ENCODE measurements at regions not wholly inside any gene's neighbourhood (a gene's known extent, or its start where the extent isn't known, plus 50 kb on each side); places are given as distances from the start of the nearest gene placed in this dataset.

- peaks cover 4% of the 10 kb centered on the region for H3K4me1 ChIP-seq (ENCODE audit: insufficient read depth, low read length)
- H3K36me3 ChIP-seq (ENCODE audit: insufficient read depth, low read length) = no peaks in the 10 kb centered on the region
- H2AFZ ChIP-seq (ENCODE audit: low read depth, low read length) = no peak overlapping the region
- H3K27me3 ChIP-seq (ENCODE audit: insufficient read depth, low read length) = no peaks in the 10 kb centered on the region
- H3K9me3 ChIP-seq (ENCODE audit: low read length) = no peaks in the 10 kb centered on the region
- H3K4me3 ChIP-seq (ENCODE audit: low read length) = no peak overlapping the region
Observed at GRCh38 chr2:16313235-16313975, 352.2 kb downstream of the CYRIA start.

DNA sequence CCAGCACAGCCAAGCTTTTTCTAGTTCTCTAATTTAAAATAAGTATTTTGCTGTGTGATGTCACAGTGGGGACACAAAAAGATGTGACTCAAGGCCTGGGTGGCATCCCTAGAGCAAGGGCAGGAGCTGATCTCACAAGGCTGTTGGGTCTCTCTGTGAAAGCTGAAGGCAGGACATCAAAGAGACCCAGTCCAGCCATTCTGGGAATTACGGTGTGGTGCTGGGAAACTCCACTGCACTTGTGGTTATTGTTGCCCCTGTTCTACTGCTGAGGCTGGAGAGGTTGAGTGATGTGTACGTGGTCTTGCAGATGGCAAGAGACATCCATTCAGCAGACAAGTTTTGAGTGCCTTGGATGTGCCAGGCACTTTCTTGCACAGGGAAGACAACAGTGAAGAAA lies 352.9 kb downstream of the CYRIA start:
- no peak overlapping the region for H2AFZ ChIP-seq (ENCODE audit: low read depth, low read length)
- no peaks in the 10 kb centered on the region for H3K9me3 ChIP-seq (ENCODE audit: low read length)
- no peaks in the 10 kb centered on the region for H3K36me3 ChIP-seq (ENCODE audit: insufficient read depth, low read length)
- H3K4me1 ChIP-seq (ENCODE audit: insufficient read depth, low read length) = no peaks in the 10 kb centered on the region
- no peaks in the 10 kb centered on the region for H3K27me3 ChIP-seq (ENCODE audit: insufficient read depth, low read length)
- H3K4me3 ChIP-seq (ENCODE audit: low read length) = no peak overlapping the region

DNA sequence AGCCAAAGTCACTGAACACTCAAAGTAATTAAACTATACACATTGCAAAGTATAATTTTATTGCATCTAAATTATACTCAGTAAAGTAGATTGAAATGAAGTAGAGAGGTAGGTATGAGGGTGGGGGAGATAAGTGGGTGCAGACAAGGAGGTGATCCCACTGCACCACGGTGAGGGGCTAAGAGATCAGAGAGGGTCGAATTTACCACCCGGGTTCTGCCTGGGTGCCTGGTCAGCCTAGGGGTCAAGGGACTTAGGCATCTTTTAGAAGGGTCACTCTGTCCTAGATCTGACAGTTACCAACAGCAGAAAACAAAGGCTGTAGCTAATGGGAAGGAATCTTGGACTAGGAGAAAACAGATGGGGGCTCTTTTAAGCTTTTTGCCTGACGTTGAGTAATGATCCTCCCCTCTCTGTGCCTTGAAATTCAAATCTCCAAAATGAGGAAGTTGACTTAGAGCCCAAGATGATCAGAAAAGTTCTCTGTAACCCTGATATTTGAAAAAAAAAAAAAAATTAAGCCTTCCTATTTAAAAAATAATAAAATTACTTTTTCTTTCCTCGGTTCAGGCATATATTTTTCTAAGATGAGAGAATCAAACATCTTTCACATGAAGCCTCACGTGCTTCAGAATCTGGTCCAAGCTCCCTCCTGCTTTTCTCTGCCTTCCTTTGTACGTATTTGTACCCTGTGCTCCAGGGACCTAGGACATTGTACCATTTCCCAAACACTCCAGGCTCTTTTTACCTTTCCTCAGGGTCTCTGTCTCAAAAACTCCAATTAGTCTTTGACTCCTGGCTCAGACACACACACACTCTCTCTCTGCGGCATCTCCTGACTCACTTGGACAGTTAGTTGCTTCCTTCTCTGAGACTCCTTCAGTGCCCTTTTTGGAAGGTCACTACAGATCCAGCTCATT lies 353.9 kb downstream of the CYRIA start:
- no peak overlapping the region for H2AFZ ChIP-seq (ENCODE audit: low read depth, low read length)
- no peak overlapping the region for H3K4me3 ChIP-seq (ENCODE audit: low read length)
- H3K36me3 ChIP-seq (ENCODE audit: insufficient read depth, low read length) = no peaks in the 10 kb centered on the region
- no peaks in the 10 kb centered on the region for H3K27me3 ChIP-seq (ENCODE audit: insufficient read depth, low read length)
- no peaks in the 10 kb centered on the region for H3K4me1 ChIP-seq (ENCODE audit: insufficient read depth, low read length)
- no peaks in the 10 kb centered on the region for H3K9me3 ChIP-seq (ENCODE audit: low read length)

DNA sequence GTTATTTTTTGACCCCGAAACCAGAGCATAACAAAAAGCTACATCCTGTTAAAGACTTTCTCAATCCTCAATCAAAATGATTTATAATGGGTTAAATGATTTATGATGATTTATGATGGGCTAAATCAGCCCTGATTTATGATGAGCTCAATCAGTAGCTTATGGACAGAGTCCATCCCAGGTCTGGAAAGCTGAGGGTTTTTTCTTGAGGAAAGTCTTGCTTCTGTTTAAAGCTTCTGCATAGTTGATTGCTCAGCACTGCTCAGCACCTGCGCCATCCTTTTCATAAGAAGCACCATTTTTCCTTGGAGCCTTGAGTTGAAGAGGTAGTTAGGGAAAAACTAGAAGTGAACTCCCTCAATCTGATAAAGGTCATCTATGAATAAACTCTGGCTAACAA lies 356.8 kb downstream of the CYRIA start:
- Histone ChIP-seq H3K27me3 (ENCODE audit: insufficient read depth, low read length) (no peaks in the 10 kb centered on the region), H3K36me3 (ENCODE audit: insufficient read depth, low read length) (no peaks in the 10 kb centered on the region), H3K9me3 (ENCODE audit: low read length) (no peaks in the 10 kb centered on the region), H2AFZ (ENCODE audit: low read depth, low read length) (no peak overlapping the region), H3K4me3 (ENCODE audit: low read length) (no peak overlapping the region), H3K4me1 (ENCODE audit: insufficient read depth, low read length) (peaks cover 4% of the 10 kb centered on the region)

DNA sequence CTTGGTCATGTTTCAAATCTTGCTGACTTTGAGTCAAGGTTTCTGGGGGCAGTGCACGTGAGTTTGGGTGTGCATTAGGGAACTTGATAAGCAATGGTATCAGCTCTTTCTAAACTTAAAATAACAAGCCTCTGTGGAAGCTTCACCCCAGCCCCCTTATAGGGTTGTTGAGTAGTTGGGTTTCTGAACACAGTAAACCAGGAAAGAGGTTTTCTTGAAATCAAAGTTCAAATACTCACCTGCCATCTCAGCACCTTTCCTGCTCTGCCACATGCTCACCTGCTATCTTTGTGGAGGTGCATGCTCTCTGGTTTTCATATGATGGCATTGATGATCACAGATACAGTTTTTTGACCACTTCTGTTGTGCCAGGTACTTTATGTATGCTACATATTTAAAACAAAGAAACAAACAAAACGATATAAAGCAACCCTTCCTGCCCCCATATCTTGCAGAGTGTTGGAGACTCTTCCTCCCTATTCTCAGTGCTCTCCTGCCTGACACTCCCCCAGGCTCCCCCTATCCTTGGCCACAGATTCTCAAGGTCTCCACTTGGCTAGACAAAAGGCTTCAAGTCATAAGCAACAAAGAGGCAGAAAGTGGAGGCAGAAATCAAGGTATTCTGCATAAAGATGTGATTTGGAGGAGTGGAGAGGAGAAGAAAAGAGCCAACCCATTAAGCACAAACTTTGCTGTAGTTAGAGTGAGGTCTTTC lies 360.6 kb downstream of the CYRIA start:
- Histone ChIP-seq H3K36me3 (ENCODE audit: insufficient read depth, low read length) (no peaks in the 10 kb centered on the region), H3K4me1 (ENCODE audit: insufficient read depth, low read length) (peaks cover 18% of the 10 kb centered on the region), H3K27me3 (ENCODE audit: insufficient read depth, low read length) (no peaks in the 10 kb centered on the region)

GRCh38 chr2:16303761-16304160 lies 361.9 kb downstream of the CYRIA start:
- Histone ChIP-seq H3K9me3 (ENCODE audit: low read length) (no peaks in the 10 kb centered on the region), H3K4me1 (ENCODE audit: insufficient read depth, low read length) (peaks cover 18% of the 10 kb centered on the region), H3K27me3 (ENCODE audit: insufficient read depth, low read length) (no peaks in the 10 kb centered on the region), H2AFZ (ENCODE audit: low read depth, low read length) (no peak overlapping the region), H3K4me3 (ENCODE audit: low read length) (no peak overlapping the region), H3K36me3 (ENCODE audit: insufficient read depth, low read length) (no peaks in the 10 kb centered on the region)

More for the DNA sequence above, 360.6 kb downstream of the CYRIA start:
- Histone ChIP-seq H2AFZ (ENCODE audit: low read depth, low read length) (no peak overlapping the region), H3K4me3 (ENCODE audit: low read length) (no peak overlapping the region), H3K9me3 (ENCODE audit: low read length) (no peaks in the 10 kb centered on the region)

GRCh38 chr2:16303273-16303577 lies 362.4 kb downstream of the CYRIA start:
- Histone ChIP-seq H3K4me1 (ENCODE audit: insufficient read depth, low read length) (peaks cover 18% of the 10 kb centered on the region), H3K9me3 (ENCODE audit: low read length) (no peaks in the 10 kb centered on the region), H2AFZ (ENCODE audit: low read depth, low read length) (no peak overlapping the region), H3K27me3 (ENCODE audit: insufficient read depth, low read length) (no peaks in the 10 kb centered on the region), H3K36me3 (ENCODE audit: insufficient read depth, low read length) (no peaks in the 10 kb centered on the region), H3K4me3 (ENCODE audit: low read length) (no peak overlapping the region)

DNA sequence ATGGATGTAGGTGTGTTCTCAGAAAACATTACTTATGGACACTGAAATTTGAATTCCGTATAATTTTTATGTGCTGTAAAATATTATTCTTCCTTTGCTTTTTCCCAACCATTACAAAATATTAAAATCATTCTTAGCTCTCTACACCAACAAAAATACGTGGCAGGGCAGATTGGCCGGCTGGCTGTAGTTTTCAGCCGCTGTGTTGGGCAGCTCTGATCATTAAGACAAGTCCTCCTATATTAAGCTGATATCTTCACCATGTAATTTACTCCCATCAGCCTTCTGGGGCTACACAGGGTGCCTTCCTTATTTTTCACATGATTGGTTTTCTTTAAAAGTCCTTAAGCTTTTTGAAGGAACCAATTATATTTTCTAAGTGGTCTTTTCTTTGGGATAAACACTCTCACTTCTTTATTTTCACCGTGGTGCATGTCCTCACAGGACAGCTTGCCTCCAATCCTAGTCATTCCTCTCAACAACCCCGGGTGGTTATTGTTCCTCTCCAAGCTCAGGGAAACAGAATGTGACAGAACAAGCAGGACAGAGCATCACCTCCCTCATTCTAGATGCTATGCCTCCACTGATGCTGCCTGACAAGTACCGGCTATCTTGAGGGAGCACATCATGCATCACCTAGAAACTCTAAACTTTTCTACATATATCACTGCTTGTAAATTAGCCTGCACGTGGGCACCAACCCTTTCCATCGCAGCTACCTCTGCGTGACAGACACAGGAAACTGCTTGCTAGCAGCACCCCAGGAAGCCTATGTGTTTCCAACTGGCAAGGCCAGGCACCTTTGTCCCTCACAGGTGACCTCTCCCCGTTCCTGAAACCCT lies 362.3 kb downstream of the MYCN start:
- Histone ChIP-seq H3K27me3 (ENCODE audit: insufficient read depth, low read length) (no peaks in the 10 kb centered on the region), H3K9me3 (ENCODE audit: low read length) (no peaks in the 10 kb centered on the region), H3K36me3 (ENCODE audit: insufficient read depth, low read length) (no peaks in the 10 kb centered on the region), H3K4me1 (ENCODE audit: insufficient read depth, low read length) (peaks cover 18% of the 10 kb centered on the region), H2AFZ (ENCODE audit: low read depth, low read length) (no peak overlapping the region), H3K4me3 (ENCODE audit: low read length) (no peak overlapping the region)

GRCh38 chr2:16301961-16302360 lies 361.6 kb downstream of the MYCN start:
- no peaks in the 10 kb centered on the region for H3K36me3 ChIP-seq (ENCODE audit: insufficient read depth, low read length)
- peaks cover 18% of the 10 kb centered on the region for H3K4me1 ChIP-seq (ENCODE audit: insufficient read depth, low read length)
- no peak overlapping the region for H3K4me3 ChIP-seq (ENCODE audit: low read length)
- H3K27me3 ChIP-seq (ENCODE audit: insufficient read depth, low read length) = no peaks in the 10 kb centered on the region
- no peak overlapping the region for H2AFZ ChIP-seq (ENCODE audit: low read depth, low read length)
- no peaks in the 10 kb centered on the region for H3K9me3 ChIP-seq (ENCODE audit: low read length)

DNA sequence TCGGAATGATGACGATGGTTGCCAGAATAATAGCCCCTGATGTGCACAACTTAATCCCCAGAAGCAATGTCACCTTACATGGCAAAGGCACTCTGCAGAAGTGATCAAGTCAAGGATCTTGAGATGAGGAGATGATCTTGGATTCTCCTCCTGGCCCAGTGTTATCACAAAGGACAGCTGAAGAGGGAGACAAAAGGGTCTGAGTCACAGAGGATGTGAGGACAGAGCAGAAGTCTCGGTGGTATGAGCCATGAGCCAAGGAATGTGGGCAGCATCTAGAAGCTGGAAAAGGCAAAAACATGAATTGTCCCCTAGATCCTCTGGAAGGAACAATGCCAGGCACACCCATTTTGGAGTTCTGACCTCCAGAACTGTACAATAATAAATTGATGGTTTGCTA lies 358.5 kb downstream of the MYCN start:
- H3K36me3 ChIP-seq (ENCODE audit: insufficient read depth, low read length) = no peaks in the 10 kb centered on the region
- H3K27me3 ChIP-seq (ENCODE audit: insufficient read depth, low read length) = no peaks in the 10 kb centered on the region
- no peaks in the 10 kb centered on the region for H3K9me3 ChIP-seq (ENCODE audit: low read length)
- H2AFZ ChIP-seq (ENCODE audit: low read depth, low read length) = no peak overlapping the region
- H3K4me3 ChIP-seq (ENCODE audit: low read length) = no peak overlapping the region
- peaks cover 15% of the 10 kb centered on the region for H3K4me1 ChIP-seq (ENCODE audit: insufficient read depth, low read length)

GRCh38 chr2:16296331-16297250 lies 356.2 kb downstream of the MYCN start:
- no peaks in the 10 kb centered on the region for H3K36me3 ChIP-seq (ENCODE audit: insufficient read depth, low read length)
- no peak overlapping the region for H3K4me3 ChIP-seq (ENCODE audit: low read length)
- no peak overlapping the region for H2AFZ ChIP-seq (ENCODE audit: low read depth, low read length)
- H3K4me1 ChIP-seq (ENCODE audit: insufficient read depth, low read length) = no peaks in the 10 kb centered on the region
- H3K9me3 ChIP-seq (ENCODE audit: low read length) = no peaks in the 10 kb centered on the region
- no peaks in the 10 kb centered on the region for H3K27me3 ChIP-seq (ENCODE audit: insufficient read depth, low read length)

DNA sequence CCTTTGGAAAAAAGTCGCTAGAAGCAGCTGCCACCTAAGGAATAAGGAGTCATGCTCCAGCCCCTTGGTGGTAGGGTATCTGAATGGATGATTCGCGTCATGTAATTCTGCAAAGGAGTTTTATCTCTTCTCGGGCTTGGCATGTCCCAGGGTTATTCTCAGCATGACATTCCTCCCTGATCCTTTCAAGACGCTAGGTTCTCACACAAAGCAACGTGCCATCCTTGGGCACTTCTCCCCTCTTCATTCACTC lies 355.6 kb downstream of the MYCN start:
- Histone ChIP-seq H3K36me3 (ENCODE audit: insufficient read depth, low read length) (no peaks in the 10 kb centered on the region), H2AFZ (ENCODE audit: low read depth, low read length) (no peak overlapping the region), H3K4me1 (ENCODE audit: insufficient read depth, low read length) (no peaks in the 10 kb centered on the region), H3K4me3 (ENCODE audit: low read length) (no peak overlapping the region), H3K27me3 (ENCODE audit: insufficient read depth, low read length) (no peaks in the 10 kb centered on the region), H3K9me3 (ENCODE audit: low read length) (no peaks in the 10 kb centered on the region)

All from neuron (in vitro differentiated cells).